ENCODE measurements at regions not wholly inside any gene's neighbourhood (a gene's known extent, or its start where the extent isn't known, plus 50 kb on each side); places are given as distances from the start of the nearest gene placed in this dataset.

- DNase-seq (ENCODE audit: insufficient read length, low spot score) (no peak), FAIRE-seq (no peak)
- TF ChIP-seq POLR2A (IDR thresholded peaks at IDR 0.05; ENCODE audit: low read depth, low read length) (no peak), SPI1 (IDR thresholded peaks at IDR 0.05; ENCODE audit: low read depth, low read length) (no peak), TAF1 (IDR thresholded peaks at IDR 0.05; ENCODE audit: low read depth, low read length) (no peak), POU2F2 (IDR thresholded peaks at IDR 0.05; ENCODE audit: low read depth, low read length) (no peak), POLR2AphosphoS5 (IDR thresholded peaks at IDR 0.05; ENCODE audit: low read depth, low read length) (no peak), PAX5 (IDR thresholded peaks at IDR 0.05; ENCODE audit: insufficient read depth, low read length, severe bottlenecking) (no peak)
Observed at GRCh38 chr1:47650611-47651010, 212.8 kb downstream of the FOXD2 start.

DNA sequence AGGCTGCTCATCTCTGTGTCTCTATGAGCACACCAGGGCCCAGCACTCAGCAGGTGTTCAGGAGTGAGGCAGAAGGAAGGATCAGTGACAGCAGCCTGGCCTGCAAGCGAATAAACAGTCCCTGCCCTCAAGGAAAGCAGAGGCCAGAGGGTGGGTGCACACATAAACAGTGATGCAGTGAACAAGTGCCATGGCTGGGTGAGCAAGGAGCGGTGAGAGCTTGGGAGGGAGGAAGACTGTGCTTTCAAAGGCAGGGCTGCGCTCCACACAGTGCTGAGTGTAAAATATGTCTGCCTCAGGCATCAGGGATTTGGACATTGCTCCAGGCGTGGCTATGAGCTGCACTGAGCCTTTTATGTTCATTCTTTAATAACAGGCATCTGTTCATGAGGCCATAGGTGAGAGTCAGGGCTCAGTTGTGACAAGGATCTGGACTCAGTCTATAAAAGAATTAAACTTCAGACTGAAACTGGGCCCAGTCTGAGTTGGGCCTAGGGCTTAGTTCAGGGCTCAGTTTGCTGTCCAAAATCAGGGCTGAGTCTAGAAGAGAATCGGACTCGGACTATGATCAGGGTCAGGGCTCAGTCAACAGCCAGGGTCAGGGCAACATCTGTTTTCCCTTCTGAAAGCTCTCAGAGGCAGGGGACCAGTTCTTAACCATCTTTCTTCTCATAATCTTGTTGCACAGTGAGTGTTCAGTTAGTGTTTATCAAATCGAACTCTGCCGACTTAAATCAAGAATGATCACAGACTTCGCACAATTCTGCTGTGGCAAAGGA is 213.7 kb downstream of the FOXD2 start:
- no peak for FAIRE-seq
- TF ChIP-seq POLR2AphosphoS5 (IDR thresholded peaks at IDR 0.05; ENCODE audit: low read depth, low read length), result no peak
- TF ChIP-seq SPI1 (IDR thresholded peaks at IDR 0.05; ENCODE audit: low read depth, low read length), result no peak
- TF ChIP-seq POU2F2 (IDR thresholded peaks at IDR 0.05; ENCODE audit: low read depth, low read length), result no peak
- TF ChIP-seq POLR2A (IDR thresholded peaks at IDR 0.05; ENCODE audit: low read depth, low read length), result no peak
- no peak for TF ChIP-seq PAX5 (IDR thresholded peaks at IDR 0.05; ENCODE audit: insufficient read depth, low read length, severe bottlenecking)
- no peak for TF ChIP-seq TAF1 (IDR thresholded peaks at IDR 0.05; ENCODE audit: low read depth, low read length)
- no peak for DNase-seq (ENCODE audit: insufficient read length, low spot score)

DNA sequence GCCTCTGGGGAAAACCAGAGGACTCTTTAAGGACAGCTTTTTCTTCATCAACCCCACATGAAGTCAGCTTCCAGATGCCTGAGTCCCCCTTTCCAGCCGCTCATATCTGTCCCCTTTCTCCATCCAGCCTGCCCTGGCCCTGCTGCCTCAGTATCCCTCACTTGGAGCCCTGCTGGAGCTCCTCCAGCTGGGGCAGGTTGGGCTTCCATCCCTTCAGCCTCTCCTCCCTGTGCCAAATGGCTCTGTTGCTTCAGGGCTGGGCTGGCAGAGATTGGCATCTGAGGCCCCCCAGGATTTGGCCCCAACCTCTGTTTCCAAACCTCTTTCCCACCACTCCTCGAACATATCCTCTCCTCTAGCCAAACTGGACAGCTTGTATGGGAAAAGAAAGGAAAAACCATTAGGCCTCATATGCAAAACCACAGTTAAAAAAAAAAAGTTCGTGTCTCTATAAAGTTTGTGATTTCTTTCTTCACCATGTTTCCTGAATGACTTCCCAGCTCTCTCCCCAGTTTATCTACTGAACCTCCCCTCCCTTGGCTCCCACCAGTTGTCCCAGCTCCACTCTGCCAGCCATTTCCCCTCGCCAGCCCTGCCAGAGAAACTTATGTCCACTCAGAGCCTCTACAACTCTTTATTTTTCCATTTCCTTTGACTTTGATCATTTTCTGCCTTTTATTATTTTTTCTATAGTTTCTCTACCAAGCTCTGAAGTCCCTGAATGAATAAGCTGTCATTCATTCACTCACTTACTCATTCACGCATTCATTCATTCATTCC is 217.9 kb downstream of the FOXD2 start:
- no peak for DNase-seq (ENCODE audit: insufficient read length, low spot score)
- TF ChIP-seq TAF1 (IDR thresholded peaks at IDR 0.05; ENCODE audit: low read depth, low read length) (no peak), SPI1 (IDR thresholded peaks at IDR 0.05; ENCODE audit: low read depth, low read length) (no peak), POLR2AphosphoS5 (IDR thresholded peaks at IDR 0.05; ENCODE audit: low read depth, low read length) (no peak), POU2F2 (IDR thresholded peaks at IDR 0.05; ENCODE audit: low read depth, low read length) (no peak), POLR2A (IDR thresholded peaks at IDR 0.05; ENCODE audit: low read depth, low read length) (no peak), PAX5 (IDR thresholded peaks at IDR 0.05; ENCODE audit: insufficient read depth, low read length, severe bottlenecking) (no peak)
- FAIRE-seq, result no peak

GRCh38 chr1:47656719-47657685 is 219.2 kb downstream of the FOXD2 start:
- TF ChIP-seq POLR2AphosphoS5 (IDR thresholded peaks at IDR 0.05; ENCODE audit: low read depth, low read length) (no peak), POLR2A (IDR thresholded peaks at IDR 0.05; ENCODE audit: low read depth, low read length) (no peak), TAF1 (IDR thresholded peaks at IDR 0.05; ENCODE audit: low read depth, low read length) (no peak), PAX5 (IDR thresholded peaks at IDR 0.05; ENCODE audit: insufficient read depth, low read length, severe bottlenecking) (no peak), SPI1 (IDR thresholded peaks at IDR 0.05; ENCODE audit: low read depth, low read length) (no peak), POU2F2 (IDR thresholded peaks at IDR 0.05; ENCODE audit: low read depth, low read length) (no peak)
- DNase-seq (ENCODE audit: insufficient read length, low spot score), result no peak
- no peak for FAIRE-seq

DNA sequence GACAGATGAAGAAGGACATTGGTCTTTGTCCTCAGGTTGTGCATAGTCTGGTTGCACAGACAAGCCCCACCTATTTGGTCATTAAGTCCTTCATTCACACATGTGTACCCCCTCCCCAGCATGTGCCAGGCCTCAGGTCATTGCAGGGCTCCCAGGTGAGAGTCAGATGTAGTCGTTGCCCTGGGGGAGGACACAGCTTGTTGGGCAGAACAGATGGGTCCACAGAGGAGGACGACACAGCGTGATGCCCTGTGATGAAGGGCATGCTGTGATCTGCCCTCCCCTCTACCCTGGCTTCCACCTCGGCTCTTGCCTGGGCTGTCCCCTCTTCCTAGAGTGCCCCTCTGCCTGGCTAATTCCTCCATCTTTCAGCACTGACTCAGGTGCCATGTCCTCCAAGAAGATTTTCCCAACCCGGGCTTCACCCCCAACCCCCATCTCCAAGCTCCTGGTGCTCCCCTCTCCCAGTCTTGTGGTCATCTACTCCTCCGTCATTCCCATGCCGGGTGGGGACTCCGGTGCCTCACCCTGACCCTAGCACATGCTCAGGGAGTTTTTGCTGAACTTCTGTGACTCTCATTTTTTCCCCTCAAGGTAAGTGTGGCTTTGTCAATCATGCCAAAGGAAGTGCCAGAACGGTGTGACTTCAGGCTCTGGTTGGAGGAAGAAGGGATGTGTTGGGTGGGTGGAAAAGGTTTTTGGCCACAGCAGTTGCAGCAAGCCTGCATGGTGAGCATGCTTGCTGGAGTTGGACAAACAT is 220.5 kb downstream of the FOXD2 start:
- DNase-seq (ENCODE audit: insufficient read length, low spot score) (no peak), FAIRE-seq (no peak)
- TF ChIP-seq TAF1 (IDR thresholded peaks at IDR 0.05; ENCODE audit: low read depth, low read length) (no peak), PAX5 (IDR thresholded peaks at IDR 0.05; ENCODE audit: insufficient read depth, low read length, severe bottlenecking) (no peak), SPI1 (IDR thresholded peaks at IDR 0.05; ENCODE audit: low read depth, low read length) (no peak), POLR2AphosphoS5 (IDR thresholded peaks at IDR 0.05; ENCODE audit: low read depth, low read length) (no peak), POU2F2 (IDR thresholded peaks at IDR 0.05; ENCODE audit: low read depth, low read length) (no peak), POLR2A (IDR thresholded peaks at IDR 0.05; ENCODE audit: low read depth, low read length) (no peak)

DNA sequence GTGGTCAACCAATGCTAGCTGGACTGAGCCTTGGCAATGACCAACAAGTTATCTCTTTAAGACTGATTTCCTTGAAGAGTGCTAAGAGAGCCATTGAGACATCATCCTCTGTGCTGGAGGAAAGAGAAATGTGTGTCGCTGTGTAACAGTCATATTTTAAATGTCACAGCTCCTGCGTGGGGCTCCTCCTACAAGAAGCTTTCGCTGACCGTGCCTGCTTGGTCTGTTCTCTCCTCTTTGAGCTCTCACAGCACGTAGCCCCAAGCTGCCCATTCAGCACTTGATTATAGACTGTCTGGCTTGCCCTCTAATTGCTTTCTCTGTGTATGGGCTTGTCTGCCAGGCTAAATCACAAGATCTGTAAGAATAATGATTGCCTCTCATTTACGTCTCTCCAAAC is 221.3 kb downstream of the FOXD2 start:
- FAIRE-seq, result no peak
- DNase-seq (ENCODE audit: insufficient read length, low spot score), result no peak
- TF ChIP-seq POU2F2 (IDR thresholded peaks at IDR 0.05; ENCODE audit: low read depth, low read length), result no peak
- TF ChIP-seq SPI1 (IDR thresholded peaks at IDR 0.05; ENCODE audit: low read depth, low read length), result no peak
- no peak for TF ChIP-seq TAF1 (IDR thresholded peaks at IDR 0.05; ENCODE audit: low read depth, low read length)
- TF ChIP-seq POLR2AphosphoS5 (IDR thresholded peaks at IDR 0.05; ENCODE audit: low read depth, low read length), result no peak

- no peak for TF ChIP-seq PAX5 (IDR thresholded peaks at IDR 0.05; ENCODE audit: insufficient read depth, low read length, severe bottlenecking)
- TF ChIP-seq POLR2AphosphoS5 (IDR thresholded peaks at IDR 0.05; ENCODE audit: low read depth, low read length), result no peak
- TF ChIP-seq SPI1 (IDR thresholded peaks at IDR 0.05; ENCODE audit: low read depth, low read length), result no peak
- no peak for TF ChIP-seq POU2F2 (IDR thresholded peaks at IDR 0.05; ENCODE audit: low read depth, low read length)
- TF ChIP-seq POLR2A (IDR thresholded peaks at IDR 0.05; ENCODE audit: low read depth, low read length), result no peak
- TF ChIP-seq TAF1 (IDR thresholded peaks at IDR 0.05; ENCODE audit: low read depth, low read length), result no peak
- FAIRE-seq, result no peak
- DNase-seq (ENCODE audit: insufficient read length, low spot score), result no peak
Observed at GRCh38 chr1:47660622-47661021, 222.8 kb downstream of the FOXD2 start.

DNA sequence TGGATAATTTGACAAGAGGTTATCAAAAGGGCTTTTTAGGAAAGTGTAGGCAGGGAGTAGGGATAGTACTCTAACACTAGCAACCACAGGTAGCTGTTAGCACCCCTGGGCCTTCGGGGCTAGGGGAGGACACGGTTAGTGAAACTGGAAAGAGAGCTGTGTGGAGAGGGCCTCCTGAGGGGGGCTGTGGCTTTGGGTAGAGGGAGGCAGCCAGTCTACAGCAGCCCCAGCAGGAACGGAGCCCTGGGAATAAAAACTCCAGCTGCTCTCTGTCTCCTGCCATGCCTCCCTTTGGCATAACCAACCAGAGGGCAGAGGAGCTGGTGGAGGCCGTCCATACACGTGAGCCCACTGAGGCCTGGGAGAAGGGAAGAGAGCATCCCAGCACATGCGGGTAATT is 223.2 kb downstream of the FOXD2 start:
- FAIRE-seq (no peak), DNase-seq (ENCODE audit: insufficient read length, low spot score) (no peak)
- TF ChIP-seq PAX5 (IDR thresholded peaks at IDR 0.05; ENCODE audit: insufficient read depth, low read length, severe bottlenecking) (no peak), POLR2AphosphoS5 (IDR thresholded peaks at IDR 0.05; ENCODE audit: low read depth, low read length) (no peak), POLR2A (IDR thresholded peaks at IDR 0.05; ENCODE audit: low read depth, low read length) (no peak), SPI1 (IDR thresholded peaks at IDR 0.05; ENCODE audit: low read depth, low read length) (no peak), POU2F2 (IDR thresholded peaks at IDR 0.05; ENCODE audit: low read depth, low read length) (no peak), TAF1 (IDR thresholded peaks at IDR 0.05; ENCODE audit: low read depth, low read length) (no peak)

Data from GM12891 (cell line).